Activated CD4-positive, alpha-beta T cell treated with anti-CD3 and anti-CD28 coated beads, Interleukin-2, amount 10 ng/mL, durations not matched to agents 24 days and 14 days (primary cell): ENCODE measurements at regions not wholly inside any gene's neighbourhood (a gene's known extent, or its start where the extent isn't known, plus 50 kb on each side); places are given as distances from the start of the nearest gene placed in this dataset.

Experiments used
- DNase-seq: peaks from one replicate; pipeline ENCODE4 v3.0.0; 2022
- H3K27ac Mint-ChIP-seq: one replicate; pipeline ENCODE4 v1.8.0; 2022; ENCODE audit warnings: mild to moderate bottlenecking, mixed read lengths
- H3K27me3 Mint-ChIP-seq: one replicate; pipeline ENCODE4 v1.8.0; 2022; ENCODE audit warnings: mixed read lengths
- H3K36me3 Mint-ChIP-seq: one replicate; pipeline ENCODE4 v1.8.0; 2022; ENCODE audit warnings: low read depth, mild to moderate bottlenecking, mixed read lengths
- H3K4me1 Mint-ChIP-seq: one replicate; pipeline ENCODE4 v1.8.0; 2021; ENCODE audit warnings: mixed read lengths
- H3K4me3 Mint-ChIP-seq: one replicate; pipeline ENCODE4 v1.8.0; 2022; ENCODE audit warnings: mild to moderate bottlenecking, moderate library complexity, mixed read lengths
- H3K9me3 Mint-ChIP-seq: one replicate; pipeline ENCODE4 v1.8.0; 2021; ENCODE audit warnings: mixed read lengths
- intact Hi-C: fragments of 100-400 bp; cut with micrococcal nuclease; formaldehyde crosslinking; loops from one replicate; pipeline ENCODE4 v1.15.1; 2023

DNA sequence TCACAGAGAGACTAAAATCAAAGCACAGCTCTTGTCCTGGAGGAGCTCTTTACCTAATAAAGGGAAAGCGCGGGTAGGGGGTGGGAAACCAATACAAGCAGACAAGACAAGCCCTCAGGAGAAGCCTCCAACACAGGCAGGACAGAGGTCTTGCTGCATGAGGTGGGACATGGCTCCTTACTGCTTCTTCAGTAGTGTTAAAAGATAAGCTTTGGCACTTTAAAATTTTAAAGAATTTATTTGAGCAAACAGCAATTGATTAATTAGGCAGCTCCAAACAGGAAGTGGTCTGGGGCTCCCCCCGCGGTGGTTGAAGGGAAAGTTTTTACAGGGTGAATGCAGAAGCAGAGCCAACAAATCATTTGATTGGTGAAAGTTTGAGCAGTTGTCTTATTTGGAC lies 50.3 kb upstream of the MACC1 start:
- Mint-ChIP-seq H3K4me1 (no peaks in the 10 kb centered on the region), H3K27me3 (no peaks in the 10 kb centered on the region), H3K4me3 (no peak overlapping the region), H3K9me3 (no peaks in the 10 kb centered on the region), H3K27ac (no peak overlapping the region), H3K36me3 (no peaks in the 10 kb centered on the region)
- intact Hi-C loops, result no loop called here
- DNase-seq, result no peak

GRCh38 chr7:20268824-20269223 lies 51.6 kb upstream of the MACC1 start:
- intact Hi-C loops, result no loop called here
- no peaks in the 10 kb centered on the region for H3K9me3 Mint-ChIP-seq
- no peaks in the 10 kb centered on the region for H3K4me1 Mint-ChIP-seq
- DNase-seq, result no peak
- no peak overlapping the region for H3K27ac Mint-ChIP-seq
- no peaks in the 10 kb centered on the region for H3K36me3 Mint-ChIP-seq
- no peak overlapping the region for H3K4me3 Mint-ChIP-seq
- no peaks in the 10 kb centered on the region for H3K27me3 Mint-ChIP-seq

DNA sequence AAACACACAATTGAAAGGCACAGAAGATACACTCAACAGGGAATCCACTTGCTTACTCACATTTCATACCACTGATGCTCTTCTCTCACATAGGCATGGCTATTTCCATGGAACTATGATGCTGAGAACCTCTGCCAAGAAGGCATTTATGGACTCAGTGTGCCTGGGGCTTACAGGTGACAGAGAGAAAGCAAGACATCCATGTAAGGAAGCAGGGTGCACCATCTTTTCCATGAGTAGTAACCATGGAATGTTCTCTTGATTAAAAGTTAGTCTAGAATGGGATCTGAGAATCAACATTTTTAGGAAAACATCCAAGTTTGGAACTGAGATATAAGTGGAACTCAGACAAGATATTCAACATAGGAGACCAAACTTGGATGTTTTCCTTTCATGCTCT lies 52.5 kb upstream of the MACC1 start:
- no peaks in the 10 kb centered on the region for H3K4me1 Mint-ChIP-seq
- DNase-seq, result no peak
- H3K27me3 Mint-ChIP-seq, result no peaks in the 10 kb centered on the region
- no peak overlapping the region for H3K27ac Mint-ChIP-seq
- intact Hi-C loops, result no loop called here
- H3K36me3 Mint-ChIP-seq, result no peaks in the 10 kb centered on the region
- H3K4me3 Mint-ChIP-seq, result no peak overlapping the region
- H3K9me3 Mint-ChIP-seq, result no peaks in the 10 kb centered on the region

DNA sequence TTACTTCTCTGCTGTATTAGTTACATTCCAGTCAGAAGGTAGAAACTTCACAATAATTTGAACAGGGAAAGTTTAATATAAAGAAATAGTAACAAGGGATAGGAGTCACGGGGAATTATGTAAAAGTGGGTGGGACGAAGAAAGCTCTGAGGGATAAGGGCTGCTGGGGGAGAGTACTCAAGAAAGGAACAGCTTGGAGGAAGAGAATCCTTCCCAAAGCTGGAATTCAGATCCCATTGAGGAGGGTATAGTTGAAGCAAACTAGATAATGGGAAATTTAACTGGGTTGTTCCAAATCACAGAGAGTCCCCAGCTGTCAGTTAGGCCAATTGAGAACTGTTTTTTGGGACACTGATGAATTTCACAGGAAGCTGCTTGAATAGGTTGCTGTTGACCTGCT lies 53.2 kb upstream of the MACC1 start:
- Mint-ChIP-seq H3K27ac (no peak overlapping the region), H3K4me3 (no peak overlapping the region), H3K36me3 (no peaks in the 10 kb centered on the region), H3K27me3 (no peaks in the 10 kb centered on the region), H3K9me3 (no peaks in the 10 kb centered on the region), H3K4me1 (no peaks in the 10 kb centered on the region)
- DNase-seq, result no peak
- intact Hi-C loops, result no loop called here

- no peaks in the 10 kb centered on the region for H3K9me3 Mint-ChIP-seq
- H3K27ac Mint-ChIP-seq, result no peak overlapping the region
- DNase-seq, result no peak
- intact Hi-C loops, result no loop called here
- H3K27me3 Mint-ChIP-seq, result no peaks in the 10 kb centered on the region
- H3K4me3 Mint-ChIP-seq, result no peak overlapping the region
- no peaks in the 10 kb centered on the region for H3K36me3 Mint-ChIP-seq
- H3K4me1 Mint-ChIP-seq, result no peaks in the 10 kb centered on the region
Observed at GRCh38 chr7:20270867-20271266, 53.7 kb upstream of the MACC1 start.

DNA sequence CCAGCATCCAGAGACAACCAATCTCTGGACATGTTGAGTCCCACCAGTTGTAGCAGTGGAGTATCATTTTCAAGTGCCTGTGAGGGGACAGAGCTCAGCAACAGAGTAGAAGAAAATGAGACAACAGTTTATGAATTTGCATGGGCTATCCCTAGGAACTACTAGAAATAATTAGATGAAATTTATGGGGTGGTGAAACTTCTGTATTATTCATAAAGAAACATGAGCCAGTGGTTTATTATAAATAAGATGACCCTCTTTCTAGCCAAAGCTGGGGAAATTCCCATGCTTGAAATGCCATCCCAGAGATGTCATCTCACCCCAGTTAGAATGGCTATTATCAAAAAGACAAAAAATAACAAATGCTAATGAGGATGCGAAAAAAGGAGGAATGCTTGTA lies 55.1 kb upstream of the ITGB8 start:
- Mint-ChIP-seq H3K9me3 (no peaks in the 10 kb centered on the region), H3K4me1 (no peaks in the 10 kb centered on the region), H3K36me3 (no peaks in the 10 kb centered on the region), H3K27ac (no peak overlapping the region), H3K4me3 (no peak overlapping the region), H3K27me3 (no peaks in the 10 kb centered on the region)
- intact Hi-C loops, result no loop called here
- DNase-seq, result no peak

DNA sequence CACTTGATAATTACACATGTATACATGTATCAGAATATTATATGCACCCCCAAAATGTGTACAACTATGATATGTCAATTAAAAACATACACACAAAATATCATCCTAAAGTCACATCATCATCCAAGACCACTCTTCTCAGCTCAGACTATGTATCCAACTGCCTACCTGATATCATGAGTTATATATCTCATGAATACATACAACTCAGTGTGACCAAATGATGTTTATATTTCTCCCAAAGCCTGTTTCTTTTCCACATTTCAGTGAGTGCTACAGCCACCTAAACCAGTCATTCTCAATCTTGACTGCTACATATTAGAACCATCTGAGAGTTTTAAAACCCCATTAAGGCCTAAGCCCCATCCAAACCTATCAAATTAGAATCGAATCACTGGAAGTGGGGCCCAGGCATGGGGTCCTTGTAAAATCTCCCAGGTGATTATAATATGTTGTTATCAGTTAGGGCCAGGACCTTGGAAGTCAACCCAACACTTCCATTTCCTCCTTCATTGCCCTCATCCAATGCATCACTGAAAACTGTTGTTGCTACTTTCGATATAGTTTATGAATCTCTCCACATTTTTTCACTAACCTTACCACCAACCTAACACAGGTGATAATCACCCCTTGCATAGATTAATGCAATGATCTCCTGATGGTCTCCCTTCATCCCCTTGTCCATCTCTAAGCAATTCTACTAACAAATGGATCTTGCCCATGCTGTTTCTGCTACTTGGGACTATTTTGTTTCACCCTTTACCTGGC lies 53.8 kb upstream of the ITGB8 start:
- DNase-seq, result peak; percentile 56
- Mint-ChIP-seq H3K27ac (no peak overlapping the region), H3K9me3 (no peaks in the 10 kb centered on the region), H3K36me3 (no peaks in the 10 kb centered on the region), H3K4me3 (no peak overlapping the region), H3K27me3 (no peaks in the 10 kb centered on the region), H3K4me1 (no peaks in the 10 kb centered on the region)
- intact Hi-C loops, result no loop called here

- Mint-ChIP-seq H3K9me3 (no peaks in the 10 kb centered on the region), H3K27me3 (no peaks in the 10 kb centered on the region), H3K36me3 (no peaks in the 10 kb centered on the region), H3K4me1 (no peaks in the 10 kb centered on the region), H3K4me3 (no peak overlapping the region), H3K27ac (no peak overlapping the region)
- intact Hi-C loops, result loop anchor here (2.0 to 5.0 kb wide), 2 partner anchors 19 to 52 kb away; partner anchors contain the start of gene ITGB8
- DNase-seq, result no peak
Observed at GRCh38 chr7:20279979-20280378, 50.7 kb upstream of the ITGB8 start.

- Mint-ChIP-seq H3K4me3 (no peak overlapping the region), H3K27ac (no peak overlapping the region), H3K36me3 (no peaks in the 10 kb centered on the region), H3K9me3 (no peaks in the 10 kb centered on the region), H3K27me3 (no peaks in the 10 kb centered on the region), H3K4me1 (no peaks in the 10 kb centered on the region)
- intact Hi-C loops, result loop anchor here (2.0 to 5.0 kb wide), 2 partner anchors 18 to 52 kb away; partner anchors contain the start of gene ITGB8
- no peak for DNase-seq
Observed at GRCh38 chr7:20280475-20281351, 50.0 kb upstream of the ITGB8 start.
